AG04450 (cell line): ENCODE measurements at regions not wholly inside any gene's neighbourhood (a gene's known extent, or its start where the extent isn't known, plus 50 kb on each side); places are given as distances from the start of the nearest gene placed in this dataset.

ENCODE experiments used
- CTCF ChIA-PET: fragments of 300-600, 350-600 bp; formaldehyde crosslinking; extraction: SDS; loops from one replicate; lab custom pipeline; 2022; ENCODE audit warnings: antibody characterized with exemption, inconsistent platforms; lab: Charles Lee
- POLR2A ChIA-PET: fragments of 350-600 bp; formaldehyde crosslinking; extraction: SDS; loops from one replicate; lab custom pipeline; 2021; ENCODE audit warnings: antibody characterized with exemption, inconsistent platforms; lab: Yijun Ruan, JAX
- DNase-seq: peaks from one replicate; pipeline ENCODE4 v3.0.0-alpha.2; 2011; ENCODE audit warnings: low read depth, low spot score
- H3K27ac ChIP-seq: one replicate; pipeline ENCODE4 v1.5.1; 2012; ENCODE audit warnings: low read depth, low read length, control low read depth
- H3K27me3 ChIP-seq: one replicate; pipeline ENCODE4 v1.6.0; 2012; ENCODE audit warnings: low read length; ENCODE audit not compliant: control insufficient read depth, insufficient read depth
- H3K4me3 ChIP-seq: 2 replicates; pipeline ENCODE4 v1.5.1; 2011; ENCODE audit warnings: mild to moderate bottlenecking, low read depth, low read length, control low read depth
- H3K9me3 ChIP-seq: 2 replicates; pipeline ENCODE4 v1.5.1; 2012; ENCODE audit warnings: low read length; ENCODE audit not compliant: control insufficient read depth, insufficient read depth
- TF ChIP-seq, protein P1 (sequence below): IDR thresholded peaks from 2 replicates; pipeline ENCODE4 v1.5.1; 2011; ENCODE audit warnings: low read depth, low read length, control low read depth, inconsistent platforms

DNA sequence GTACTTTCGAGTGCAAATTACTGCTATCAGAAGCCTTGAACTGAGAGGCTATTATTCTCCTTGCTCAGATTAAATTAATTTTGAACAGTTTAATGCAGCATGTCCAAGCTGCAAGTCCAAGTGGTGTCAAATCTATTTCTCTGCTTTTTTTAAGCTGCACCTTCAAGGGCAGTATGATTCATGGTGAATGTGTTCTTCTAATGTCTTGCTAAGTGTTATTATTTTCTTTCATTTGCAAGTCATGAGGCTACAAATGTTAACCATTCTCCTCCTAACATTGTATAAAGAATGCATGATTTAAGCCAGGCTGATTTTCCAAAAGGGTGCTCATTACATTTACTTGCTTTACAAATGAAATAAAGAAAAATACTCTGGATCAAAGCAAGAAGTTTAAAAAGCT is 200.4 kb downstream of the TEX13C start:
- CTCF ChIA-PET: no interaction called here
- H3K27me3 ChIP-seq: no peaks in the 10 kb centered on the region
- H3K27ac ChIP-seq: no peak overlapping the region
- TF ChIP-seq, protein P1, sequence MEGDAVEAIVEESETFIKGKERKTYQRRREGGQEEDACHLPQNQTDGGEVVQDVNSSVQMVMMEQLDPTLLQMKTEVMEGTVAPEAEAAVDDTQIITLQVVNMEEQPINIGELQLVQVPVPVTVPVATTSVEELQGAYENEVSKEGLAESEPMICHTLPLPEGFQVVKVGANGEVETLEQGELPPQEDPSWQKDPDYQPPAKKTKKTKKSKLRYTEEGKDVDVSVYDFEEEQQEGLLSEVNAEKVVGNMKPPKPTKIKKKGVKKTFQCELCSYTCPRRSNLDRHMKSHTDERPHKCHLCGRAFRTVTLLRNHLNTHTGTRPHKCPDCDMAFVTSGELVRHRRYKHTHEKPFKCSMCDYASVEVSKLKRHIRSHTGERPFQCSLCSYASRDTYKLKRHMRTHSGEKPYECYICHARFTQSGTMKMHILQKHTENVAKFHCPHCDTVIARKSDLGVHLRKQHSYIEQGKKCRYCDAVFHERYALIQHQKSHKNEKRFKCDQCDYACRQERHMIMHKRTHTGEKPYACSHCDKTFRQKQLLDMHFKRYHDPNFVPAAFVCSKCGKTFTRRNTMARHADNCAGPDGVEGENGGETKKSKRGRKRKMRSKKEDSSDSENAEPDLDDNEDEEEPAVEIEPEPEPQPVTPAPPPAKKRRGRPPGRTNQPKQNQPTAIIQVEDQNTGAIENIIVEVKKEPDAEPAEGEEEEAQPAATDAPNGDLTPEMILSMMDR: no peak
- no peak overlapping the region for H3K4me3 ChIP-seq
- POLR2A ChIA-PET: no interaction called here
- DNase-seq: no peak
- no peaks in the 10 kb centered on the region for H3K9me3 ChIP-seq

DNA sequence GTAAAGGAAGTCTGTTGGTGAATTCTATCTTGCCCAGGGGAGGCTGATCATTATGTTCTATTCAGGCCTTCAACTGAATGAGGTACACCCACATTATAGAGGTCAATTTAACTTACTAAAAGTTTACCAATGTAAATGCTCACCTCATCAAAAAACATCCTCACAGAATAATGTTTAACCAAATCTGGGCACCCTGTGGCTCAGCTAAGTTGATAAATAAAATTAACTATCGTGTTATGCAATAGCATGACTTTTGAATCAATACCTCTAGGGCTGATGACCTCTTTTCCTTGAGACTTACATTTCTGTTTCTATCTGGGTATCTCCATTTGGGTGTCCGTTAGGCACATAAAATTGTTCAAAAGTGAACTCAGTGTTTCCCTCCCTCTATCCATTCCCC is 203.1 kb downstream of the TEX13C start:
- Histone ChIP-seq H3K9me3 (no peaks in the 10 kb centered on the region), H3K4me3 (no peak overlapping the region), H3K27me3 (no peaks in the 10 kb centered on the region), H3K27ac (no peak overlapping the region)
- TF ChIP-seq, protein P1: no peak
- DNase-seq: no peak
- ChIA-PET CTCF (no interaction called here), POLR2A (no interaction called here)

DNA sequence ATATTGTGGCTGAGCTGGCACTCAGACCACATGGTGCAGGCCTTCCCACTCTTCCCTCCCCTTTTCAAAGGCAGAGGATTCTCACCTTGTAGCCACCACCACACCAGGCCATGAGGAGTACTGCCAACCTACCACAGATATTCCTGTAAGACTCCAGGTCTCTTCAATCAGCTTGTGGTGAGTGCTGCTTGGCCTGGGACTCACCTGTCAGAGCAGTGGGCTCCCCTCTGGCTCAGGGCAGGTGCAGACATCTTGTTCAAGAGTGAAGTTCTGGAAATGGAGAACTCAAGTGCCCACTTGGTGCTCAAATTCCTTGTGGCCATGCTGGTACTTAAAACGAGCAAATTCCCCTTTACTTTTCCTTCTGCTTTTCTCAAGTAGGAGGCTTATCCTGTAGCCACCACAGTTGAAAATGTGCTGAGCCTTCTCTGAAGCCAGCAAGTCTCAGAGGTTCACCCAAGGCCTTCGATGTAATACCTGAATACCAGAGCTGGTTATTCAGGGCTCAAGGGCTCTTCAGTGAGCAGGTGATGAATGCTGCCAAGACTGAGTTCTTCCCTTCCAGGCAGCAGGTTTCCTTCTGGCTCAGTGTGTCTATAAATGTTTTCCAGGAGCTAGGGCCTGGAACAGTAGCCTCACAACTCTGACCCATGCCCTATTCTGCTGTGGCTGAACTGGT is 212.9 kb downstream of the TEX13C start:
- Histone ChIP-seq H3K9me3 (peaks cover 5% of the 10 kb centered on the region; the same call in 1 of the 2 replicates), H3K27ac (no peak overlapping the region), H3K27me3 (no peaks in the 10 kb centered on the region), H3K4me3 (no peak overlapping the region)
- TF ChIP-seq, protein P1: no peak
- CTCF ChIA-PET: no interaction called here
- POLR2A ChIA-PET: no interaction called here
- DNase-seq: no peak

DNA sequence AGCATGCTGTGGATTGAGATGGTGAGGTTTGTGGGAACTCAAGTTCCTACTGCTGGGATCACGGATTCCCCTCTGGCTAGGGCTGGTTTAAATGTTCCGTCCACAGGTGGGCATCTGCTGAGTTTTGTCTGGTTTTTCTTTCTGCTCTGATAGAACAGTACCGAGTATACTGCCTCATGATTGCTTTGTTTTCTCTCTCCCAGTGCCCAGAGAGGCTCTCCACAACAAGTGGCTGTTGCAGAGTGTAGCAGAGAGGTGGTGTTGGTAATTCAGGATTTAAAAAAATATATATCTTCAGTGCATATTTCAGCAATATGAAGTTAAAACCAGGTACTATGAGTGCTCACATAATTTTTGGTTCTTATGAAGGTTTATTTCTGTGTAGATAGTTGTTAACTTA is 213.7 kb downstream of the TEX13C start:
- Histone ChIP-seq H3K27me3 (no peaks in the 10 kb centered on the region), H3K4me3 (no peak overlapping the region), H3K9me3 (peaks cover 5% of the 10 kb centered on the region; the same call in 1 of the 2 replicates), H3K27ac (no peak overlapping the region)
- no peak for DNase-seq
- ChIA-PET POLR2A (no interaction called here), CTCF (no interaction called here)
- TF ChIP-seq, protein P1: no peak

DNA sequence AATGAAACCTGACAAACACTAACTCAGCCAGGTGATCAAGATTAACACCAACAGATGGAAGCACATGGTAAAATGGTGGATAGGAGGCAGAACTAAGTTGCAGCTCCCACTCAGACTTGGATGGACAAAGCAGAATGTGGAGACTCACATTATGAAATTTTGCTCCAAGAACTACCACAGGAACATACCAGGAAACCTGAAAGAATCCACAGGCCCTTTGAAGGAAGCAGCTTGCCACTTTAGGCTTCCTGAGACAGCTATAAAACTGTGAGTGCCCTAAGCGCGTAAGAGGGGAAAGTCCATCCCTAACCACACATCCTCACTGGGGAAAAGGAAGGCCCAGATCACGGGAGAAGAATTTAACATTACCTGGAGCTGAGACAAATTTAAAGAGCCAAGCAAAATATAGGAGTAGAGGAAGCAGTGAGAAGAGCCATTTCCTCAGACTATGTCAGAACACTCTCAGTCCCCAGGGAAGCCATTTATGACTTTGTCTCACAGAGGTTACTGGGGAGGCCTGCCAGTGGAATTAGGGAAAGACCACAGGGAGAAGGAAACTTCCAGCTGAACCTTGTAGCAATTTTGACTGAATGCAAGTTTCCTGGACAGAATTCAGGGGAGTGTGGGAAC is 224.5 kb downstream of the TEX13C start:
- Histone ChIP-seq H3K27ac (no peak overlapping the region), H3K9me3 (no peaks in the 10 kb centered on the region), H3K4me3 (no peak overlapping the region), H3K27me3 (no peaks in the 10 kb centered on the region)
- TF ChIP-seq, protein P1: no peak
- no peak for DNase-seq
- ChIA-PET POLR2A (no interaction called here), CTCF (no interaction called here)
